Gastrocnemius medialis (tissue), 4 donors: ENCODE measurements at regions not wholly inside any gene's neighbourhood (a gene's known extent, or its start where the extent isn't known, plus 50 kb on each side); places are given as distances from the start of the nearest gene placed in this dataset.

Experiments
- ATAC-seq, 2 donors: fragments of 150-250 bp; one replicate each; pipeline ENCODE4 v1.9.1; 2016
- DNase-seq, 2 donors: peaks; one replicate each; pipeline ENCODE4 v3.0.0-alpha.2; 2019
- H3K27ac ChIP-seq, 4 donors: fragments of 200-600 bp; sonication (generic); 1 replicate in 1 of 4; 2 replicates in 3 of 4; pipeline ENCODE4 v1.5.1; 2016 to 2018; ENCODE audit warnings: mild to moderate bottlenecking in 2 of 4, moderate library complexity in 1 of 4
- H3K27me3 ChIP-seq, 3 donors: fragments of 200-600 bp; sonication (generic) in 2 of 3; 1 replicate in 1 of 3; 2 replicates in 2 of 3; pipeline versions ENCODE4 v1.5.1 to v1.6.0; 2016 to 2019; ENCODE audit warnings: mild to moderate bottlenecking in 1 of 3, moderate library complexity in 1 of 3
- H3K36me3 ChIP-seq, 2 donors: fragments of 200-600 bp; sonication (generic) in 1 of 2; one replicate each; pipeline ENCODE4 v1.5.1; 2017 to 2018
- H3K4me1 ChIP-seq, 2 donors: fragments of 200-600 bp; sonication (generic) in 1 of 2; one replicate each; pipeline ENCODE4 v1.5.1; 2016 to 2017; ENCODE audit warnings: mild to moderate bottlenecking in 2 of 2
- H3K4me3 ChIP-seq, 4 donors: fragments of 200-600 bp; sonication (generic) in 3 of 4; 1 replicate in 1 of 4; 2 replicates in 3 of 4; pipeline ENCODE4 v1.5.1; 2016 to 2019; ENCODE audit warnings: mild to moderate bottlenecking in 2 of 4
- H3K9me3 ChIP-seq, 3 donors: fragments of 200-600 bp; sonication (generic) in 2 of 3; 1 replicate in 1 of 3; 2 replicates in 2 of 3; pipeline ENCODE4 v1.5.1; 2016 to 2019
- POLR2A ChIP-seq, 2 donors: fragments of 450-650 bp; IDR thresholded peaks; one replicate each; pipeline ENCODE4 v1.6.1; 2017; ENCODE audit warnings: antibody characterized with exemption in 2 of 2, mild to moderate bottlenecking in 2 of 2, moderate library complexity in 2 of 2
- in situ Hi-C, 4 donors: fragments of 200-750 bp; cut with MboI; loops; one replicate each; pipeline versions ENCODE4 v1.15.0 to v1.8.0; 2017; ENCODE audit warnings: low sequenced_read_pairs in 4 of 4
- intact Hi-C: fragments of 100-400 bp; cut with DNase I; formaldehyde crosslinking; loops from one replicate; pipeline ENCODE4 v1.15.1; 2023; ENCODE audit warnings: low total_unique reads
- TF ChIP-seq, protein P1 (sequence below), 5 experiments: fragments of 450-650 bp in 3 of 5; fragments of 200-600 bp in 2 of 5; sonication (generic) in 2 of 5; IDR thresholded peaks in 4 of 5; conservative IDR thresholded peaks in 1 of 5; 1 replicate in 4 of 5; 2 replicates in 1 of 5; pipeline ENCODE4 v1.5.1; 2016 to 2019; ENCODE audit warnings: antibody characterized with exemption in 5 of 5, mild to moderate bottlenecking in 3 of 5, moderate library complexity in 3 of 5

DNA sequence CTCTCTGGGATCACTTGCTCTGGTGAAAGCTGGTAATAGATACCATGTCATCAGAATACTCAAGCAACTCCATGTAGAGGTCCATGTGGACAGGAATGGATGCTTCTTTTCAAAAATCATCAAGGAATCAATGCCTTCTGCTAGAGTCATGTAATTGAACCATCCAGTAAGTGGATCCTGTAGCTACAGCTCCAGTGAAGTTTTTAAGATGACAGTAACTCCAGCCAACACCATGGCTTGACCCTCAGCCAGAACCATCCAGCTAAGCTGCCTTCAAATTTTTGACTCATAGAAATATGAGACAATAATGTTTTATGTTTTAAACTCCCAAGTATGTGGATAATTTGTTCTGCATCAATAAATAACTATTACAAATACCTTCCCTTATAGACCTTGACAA lies 923.7 kb downstream of the EPHA3 start:
- TF ChIP-seq POLR2A (IDR thresholded peaks at IDR 0.05): no peak
- TF ChIP-seq, protein P1, sequence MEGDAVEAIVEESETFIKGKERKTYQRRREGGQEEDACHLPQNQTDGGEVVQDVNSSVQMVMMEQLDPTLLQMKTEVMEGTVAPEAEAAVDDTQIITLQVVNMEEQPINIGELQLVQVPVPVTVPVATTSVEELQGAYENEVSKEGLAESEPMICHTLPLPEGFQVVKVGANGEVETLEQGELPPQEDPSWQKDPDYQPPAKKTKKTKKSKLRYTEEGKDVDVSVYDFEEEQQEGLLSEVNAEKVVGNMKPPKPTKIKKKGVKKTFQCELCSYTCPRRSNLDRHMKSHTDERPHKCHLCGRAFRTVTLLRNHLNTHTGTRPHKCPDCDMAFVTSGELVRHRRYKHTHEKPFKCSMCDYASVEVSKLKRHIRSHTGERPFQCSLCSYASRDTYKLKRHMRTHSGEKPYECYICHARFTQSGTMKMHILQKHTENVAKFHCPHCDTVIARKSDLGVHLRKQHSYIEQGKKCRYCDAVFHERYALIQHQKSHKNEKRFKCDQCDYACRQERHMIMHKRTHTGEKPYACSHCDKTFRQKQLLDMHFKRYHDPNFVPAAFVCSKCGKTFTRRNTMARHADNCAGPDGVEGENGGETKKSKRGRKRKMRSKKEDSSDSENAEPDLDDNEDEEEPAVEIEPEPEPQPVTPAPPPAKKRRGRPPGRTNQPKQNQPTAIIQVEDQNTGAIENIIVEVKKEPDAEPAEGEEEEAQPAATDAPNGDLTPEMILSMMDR (IDR thresholded peaks at IDR 0.05 in 4 of 5, conservative IDR thresholded peaks at IDR 0.05 in 1 of 5): no peak
- no peaks in the 10 kb centered on the region for H3K9me3 ChIP-seq
- ATAC-seq (no peak), DNase-seq (no peak)
- H3K27ac ChIP-seq: no peak overlapping the region
- no peaks in the 10 kb centered on the region for H3K36me3 ChIP-seq
- no peak overlapping the region for H3K4me3 ChIP-seq
- intact Hi-C loops: no loop called here
- H3K4me1 ChIP-seq: no peaks in the 10 kb centered on the region
- in situ Hi-C loops: no loop called here
- no peaks in the 10 kb centered on the region for H3K27me3 ChIP-seq

DNA sequence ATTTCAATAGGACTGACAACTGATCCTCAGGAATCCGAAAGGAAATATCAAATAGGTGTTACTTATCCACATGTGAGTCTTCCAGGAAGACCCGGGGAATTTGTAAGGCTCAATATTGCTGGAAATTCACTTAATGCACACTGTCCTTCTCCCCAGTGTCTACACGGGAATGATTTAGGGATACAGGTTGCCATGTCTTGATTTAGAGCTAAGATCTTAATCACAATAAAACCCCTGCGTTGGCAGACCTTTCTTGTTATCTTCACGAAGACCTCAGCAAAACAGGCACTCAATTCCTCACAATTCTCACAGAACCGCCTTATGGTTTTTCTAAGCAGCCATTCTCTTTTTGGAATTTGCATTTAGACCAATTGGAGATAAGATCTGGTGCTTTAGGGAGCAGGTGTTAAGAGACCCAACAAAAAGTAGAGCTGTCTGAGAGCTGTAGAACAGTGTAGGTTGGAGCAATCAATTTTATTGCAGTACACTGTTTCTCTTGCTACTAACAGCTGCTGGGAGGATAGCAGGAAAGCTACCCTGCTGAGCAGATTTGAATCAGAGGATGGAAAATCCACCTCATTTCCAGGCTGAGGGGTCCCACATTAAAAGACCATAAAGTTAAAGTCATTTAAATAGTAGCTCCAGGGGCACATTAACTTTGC lies 925.7 kb downstream of the EPHA3 start:
- in situ Hi-C loops (no loop called here), intact Hi-C loops (no loop called here)
- Histone ChIP-seq H3K9me3 (no peaks in the 10 kb centered on the region), H3K36me3 (no peaks in the 10 kb centered on the region), H3K4me1 (no peaks in the 10 kb centered on the region), H3K4me3 (no peak overlapping the region), H3K27me3 (no peaks in the 10 kb centered on the region), H3K27ac (no peak overlapping the region)
- ATAC-seq (no peak), DNase-seq (no peak)
- TF ChIP-seq, protein P1 (IDR thresholded peaks at IDR 0.05 in 4 of 5, conservative IDR thresholded peaks at IDR 0.05 in 1 of 5): no peak
- no peak for TF ChIP-seq POLR2A (IDR thresholded peaks at IDR 0.05)

DNA sequence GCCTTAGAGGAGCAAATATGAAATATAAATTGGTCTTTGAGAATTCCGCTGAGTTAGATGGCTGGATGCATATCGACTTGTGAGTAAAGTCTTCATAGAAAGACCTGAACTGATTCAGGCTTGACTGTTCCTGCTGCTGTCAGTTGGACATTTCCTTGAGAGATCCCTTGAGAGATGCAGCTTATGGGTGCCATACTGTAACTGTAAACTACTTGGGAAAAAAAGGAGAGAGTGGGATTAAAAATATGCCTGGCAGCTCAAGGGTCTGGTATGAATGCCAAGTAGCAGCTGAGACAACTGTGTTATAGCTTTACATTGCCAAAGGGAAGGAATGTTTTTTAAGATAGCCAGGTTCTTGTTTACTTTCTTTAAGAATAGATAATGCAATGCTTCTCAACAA lies 926.6 kb downstream of the EPHA3 start:
- Histone ChIP-seq H3K27ac (no peak overlapping the region), H3K9me3 (no peaks in the 10 kb centered on the region), H3K27me3 (no peaks in the 10 kb centered on the region), H3K4me3 (no peak overlapping the region), H3K4me1 (no peaks in the 10 kb centered on the region), H3K36me3 (no peaks in the 10 kb centered on the region)
- TF ChIP-seq, protein P1 (IDR thresholded peaks at IDR 0.05 in 4 of 5, conservative IDR thresholded peaks at IDR 0.05 in 1 of 5): no peak
- no peak for TF ChIP-seq POLR2A (IDR thresholded peaks at IDR 0.05)
- in situ Hi-C loops: no loop called here
- DNase-seq: no peak
- intact Hi-C loops: no loop called here
- no peak for ATAC-seq

DNA sequence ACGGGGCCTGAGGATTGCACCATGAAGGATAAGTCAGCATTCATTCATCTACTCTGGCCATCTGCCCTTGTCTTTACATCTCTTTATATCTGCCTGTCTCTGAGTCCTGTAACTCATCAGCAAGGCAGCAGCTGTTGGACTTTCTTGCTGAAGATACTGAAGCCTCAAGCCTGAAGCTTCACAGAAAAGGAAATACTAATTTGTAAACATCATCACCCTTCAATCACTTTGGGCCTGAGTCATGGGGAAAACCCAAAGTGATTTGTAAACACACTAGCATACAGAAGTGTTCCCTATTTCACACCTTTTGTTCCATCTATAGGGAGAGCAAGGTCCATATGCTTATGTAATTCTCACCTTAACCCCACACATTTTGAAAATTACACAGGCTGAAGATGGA lies 928.2 kb downstream of the EPHA3 start:
- intact Hi-C loops: no loop called here
- H3K36me3 ChIP-seq: no peaks in the 10 kb centered on the region
- H3K4me1 ChIP-seq: no peaks in the 10 kb centered on the region
- ATAC-seq: no peak
- no peak for DNase-seq
- in situ Hi-C loops: no loop called here
- H3K4me3 ChIP-seq: no peak overlapping the region
- H3K27ac ChIP-seq: no peak overlapping the region
- no peaks in the 10 kb centered on the region for H3K9me3 ChIP-seq
- H3K27me3 ChIP-seq: no peaks in the 10 kb centered on the region
- TF ChIP-seq, protein P1 (IDR thresholded peaks at IDR 0.05 in 4 of 5, conservative IDR thresholded peaks at IDR 0.05 in 1 of 5): no peak
- TF ChIP-seq POLR2A (IDR thresholded peaks at IDR 0.05): no peak

DNA sequence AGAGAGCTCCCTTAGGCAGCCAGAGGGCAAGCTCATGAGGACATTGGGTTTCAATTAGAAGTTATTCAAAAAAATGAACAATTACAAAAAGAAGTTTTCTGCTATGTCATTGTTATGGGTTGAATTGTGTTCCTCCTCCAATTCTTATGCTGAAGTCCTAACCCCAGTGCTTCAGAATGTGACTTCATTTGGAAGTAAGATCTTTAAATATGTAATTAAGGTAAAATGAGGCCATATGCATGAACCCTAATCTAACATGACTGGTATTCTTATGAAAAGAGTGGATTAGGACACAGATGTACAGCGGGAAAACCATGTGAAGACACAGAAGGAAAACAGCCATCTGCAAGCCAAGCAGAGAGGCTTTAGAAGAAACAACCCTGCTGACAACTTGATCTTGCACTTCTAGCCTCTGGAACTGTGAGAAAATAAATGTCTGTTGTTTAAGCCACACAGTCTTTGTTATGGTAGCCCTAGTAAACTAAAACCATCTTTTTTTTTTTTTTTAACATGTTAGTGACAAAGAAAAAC lies 929.6 kb downstream of the EPHA3 start:
- Histone ChIP-seq H3K27ac (no peak overlapping the region), H3K9me3 (no peaks in the 10 kb centered on the region), H3K4me3 (no peak overlapping the region), H3K4me1 (no peaks in the 10 kb centered on the region), H3K36me3 (no peaks in the 10 kb centered on the region), H3K27me3 (no peaks in the 10 kb centered on the region)
- ATAC-seq (no peak), DNase-seq (no peak)
- in situ Hi-C loops (no loop called here), intact Hi-C loops (no loop called here)
- TF ChIP-seq, protein P1 (IDR thresholded peaks at IDR 0.05 in 4 of 5, conservative IDR thresholded peaks at IDR 0.05 in 1 of 5): no peak
- no peak for TF ChIP-seq POLR2A (IDR thresholded peaks at IDR 0.05)
